OCI-LY7 (cell line): ENCODE measurements at regions not wholly inside any gene's neighbourhood (a gene's known extent, or its start where the extent isn't known, plus 50 kb on each side); places are given as distances from the start of the nearest gene placed in this dataset.

ENCODE experiments used
- BruUV-seq: library from RNA; stranded (reverse); fragments of 400-500 nt; replicated peaks from 2 replicates; lab custom pipeline; 2021; lab: Mats Ljungman, UMichigan
- CTCF ChIA-PET: fragments of 300-600 bp; sonication (Branson Sonifier 250); formaldehyde crosslinking; loops from one replicate; lab custom pipeline; 2022; ENCODE audit warnings: antibody characterized with exemption; ENCODE audit not compliant: unreplicated experiment; lab: Charles Lee
- POLR2A ChIA-PET: fragments of 300-600 bp; sonication (Branson Sonifier 250); formaldehyde crosslinking; loops from one replicate; lab custom pipeline; 2022; ENCODE audit warnings: antibody characterized with exemption; lab: Charles Lee
- DNase-seq: peaks from one replicate; pipeline ENCODE4 v3.0.0-alpha.2; 2015; ENCODE audit warnings: low spot score
- H2AFZ ChIP-seq: fragments of 200-600 bp; sonication (generic), shearing (Covaris generic); 2 replicates; pipeline ENCODE4 v1.6.1; 2014; ENCODE audit warnings: mild to moderate bottlenecking, antibody characterized with exemption, low read length, moderate library complexity
- H3K27ac ChIP-seq: fragments of 200-600 bp; sonication (generic); 2 replicates; pipeline ENCODE4 v1.5.1; 2014; ENCODE audit warnings: mixed run types, low read depth, mild to moderate bottlenecking, moderate library complexity, low read length, inconsistent platforms; ENCODE audit not compliant: poor library complexity, severe bottlenecking
- H3K36me3 ChIP-seq: fragments of 200-600 bp; sonication (generic); 2 replicates; pipeline ENCODE4 v1.6.1; 2014; ENCODE audit warnings: mild to moderate bottlenecking, antibody characterized with exemption, low read length, moderate library complexity, mixed read lengths; ENCODE audit not compliant: insufficient read depth
- H3K4me1 ChIP-seq: fragments of 200-600 bp; sonication (generic); 2 replicates; pipeline ENCODE4 v1.5.1; 2014; ENCODE audit warnings: mild to moderate bottlenecking, low read length; ENCODE audit not compliant: insufficient read depth, poor library complexity, severe bottlenecking
- H3K4me2 ChIP-seq: fragments of 200-600 bp; sonication (generic); 2 replicates; pipeline ENCODE4 v1.6.1; 2014; ENCODE audit warnings: mild to moderate bottlenecking, low read length
- H3K4me3 ChIP-seq: fragments of 200-600 bp; sonication (generic); 2 replicates; pipeline ENCODE4 v1.5.1; 2014; ENCODE audit warnings: mild to moderate bottlenecking, low read depth, low read length; ENCODE audit not compliant: poor library complexity, severe bottlenecking
- H3K79me2 ChIP-seq: fragments of 200-600 bp; sonication (generic); 2 replicates; pipeline ENCODE4 v1.6.1; 2016; ENCODE audit warnings: low read depth, mild to moderate bottlenecking, low read length, moderate library complexity, mixed read lengths; ENCODE audit not compliant: insufficient read depth
- H3K9me2 ChIP-seq: fragments of 200-600 bp; sonication (generic); 2 replicates; pipeline ENCODE4 v1.6.1; 2016; ENCODE audit warnings: mild to moderate bottlenecking, low read length, mixed read lengths; ENCODE audit not compliant: insufficient read depth
- H3K9me3 ChIP-seq: fragments of 200-600 bp; sonication (generic); 2 replicates; pipeline ENCODE4 v1.6.1; 2014; ENCODE audit warnings: mild to moderate bottlenecking, mixed run types, low read length, mixed read lengths
- H4K20me1 ChIP-seq: fragments of 200-600 bp; sonication (generic); 2 replicates; pipeline ENCODE4 v1.6.1; 2014; ENCODE audit warnings: mild to moderate bottlenecking, antibody characterized with exemption, low read length, moderate library complexity, mixed read lengths; ENCODE audit not compliant: insufficient read depth
- EZH2phosphoT487 ChIP-seq: fragments of 200-600 bp; sonication (generic); IDR thresholded peaks from 2 replicates; pipeline ENCODE4 v1.6.1; 2018; ENCODE audit warnings: low read depth, borderline replicate concordance, mild to moderate bottlenecking, mixed run types, antibody characterized with exemption, low read length, moderate library complexity, mixed read lengths
- intact Hi-C: fragments of 100-400 bp; cut with micrococcal nuclease; formaldehyde crosslinking; loops from one replicate; pipeline ENCODE4 v1.10.0; 2022; ENCODE audit not compliant: unreplicated experiment
- TF ChIP-seq, protein P1 (sequence below): fragments of 200-600 bp; sonication (generic); conservative IDR thresholded peaks from 2 replicates; pipeline ENCODE4 v1.5.1; 2014; ENCODE audit warnings: mild to moderate bottlenecking, antibody characterized with exemption, low read length, moderate library complexity, mixed read lengths

DNA sequence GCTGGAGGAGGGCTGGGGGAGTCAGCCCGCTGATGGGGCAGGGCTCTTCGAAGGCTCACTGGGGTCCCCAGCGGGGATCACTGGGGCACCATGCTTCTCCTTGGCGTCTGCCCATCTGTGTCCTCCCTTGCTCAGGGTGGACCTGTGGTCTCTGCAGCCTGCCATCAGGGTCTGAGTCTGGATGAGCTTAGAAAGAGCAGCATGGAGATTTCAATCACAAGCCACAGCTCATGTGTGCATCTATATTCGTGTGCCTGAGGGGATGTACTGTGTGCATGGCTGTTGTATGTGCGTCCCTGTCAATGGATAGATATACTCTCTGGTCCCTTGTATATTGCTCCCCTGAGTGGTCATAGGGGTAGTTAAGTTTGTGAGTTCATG lies 126.6 kb upstream of the SDK2 start:
- H3K79me2 ChIP-seq: no peaks in the 10 kb centered on the region
- H3K36me3 ChIP-seq: no peaks in the 10 kb centered on the region
- H3K9me2 ChIP-seq: no peaks in the 10 kb centered on the region
- POLR2A ChIA-PET: no interaction called here
- BruUV-seq: no TSS peak
- intact Hi-C loops: no loop called here
- no peak overlapping the region for H3K4me3 ChIP-seq
- H2AFZ ChIP-seq: no peak overlapping the region
- no peak overlapping the region for H3K4me2 ChIP-seq
- no peak overlapping the region for H3K27ac ChIP-seq
- TF ChIP-seq, protein P1, sequence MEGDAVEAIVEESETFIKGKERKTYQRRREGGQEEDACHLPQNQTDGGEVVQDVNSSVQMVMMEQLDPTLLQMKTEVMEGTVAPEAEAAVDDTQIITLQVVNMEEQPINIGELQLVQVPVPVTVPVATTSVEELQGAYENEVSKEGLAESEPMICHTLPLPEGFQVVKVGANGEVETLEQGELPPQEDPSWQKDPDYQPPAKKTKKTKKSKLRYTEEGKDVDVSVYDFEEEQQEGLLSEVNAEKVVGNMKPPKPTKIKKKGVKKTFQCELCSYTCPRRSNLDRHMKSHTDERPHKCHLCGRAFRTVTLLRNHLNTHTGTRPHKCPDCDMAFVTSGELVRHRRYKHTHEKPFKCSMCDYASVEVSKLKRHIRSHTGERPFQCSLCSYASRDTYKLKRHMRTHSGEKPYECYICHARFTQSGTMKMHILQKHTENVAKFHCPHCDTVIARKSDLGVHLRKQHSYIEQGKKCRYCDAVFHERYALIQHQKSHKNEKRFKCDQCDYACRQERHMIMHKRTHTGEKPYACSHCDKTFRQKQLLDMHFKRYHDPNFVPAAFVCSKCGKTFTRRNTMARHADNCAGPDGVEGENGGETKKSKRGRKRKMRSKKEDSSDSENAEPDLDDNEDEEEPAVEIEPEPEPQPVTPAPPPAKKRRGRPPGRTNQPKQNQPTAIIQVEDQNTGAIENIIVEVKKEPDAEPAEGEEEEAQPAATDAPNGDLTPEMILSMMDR: no peak
- TF ChIP-seq EZH2phosphoT487: no peak
- H3K9me3 ChIP-seq: no peaks in the 10 kb centered on the region
- H4K20me1 ChIP-seq: no peaks in the 10 kb centered on the region
- CTCF ChIA-PET: no interaction called here
- no peak for DNase-seq
- no peaks in the 10 kb centered on the region for H3K4me1 ChIP-seq

DNA sequence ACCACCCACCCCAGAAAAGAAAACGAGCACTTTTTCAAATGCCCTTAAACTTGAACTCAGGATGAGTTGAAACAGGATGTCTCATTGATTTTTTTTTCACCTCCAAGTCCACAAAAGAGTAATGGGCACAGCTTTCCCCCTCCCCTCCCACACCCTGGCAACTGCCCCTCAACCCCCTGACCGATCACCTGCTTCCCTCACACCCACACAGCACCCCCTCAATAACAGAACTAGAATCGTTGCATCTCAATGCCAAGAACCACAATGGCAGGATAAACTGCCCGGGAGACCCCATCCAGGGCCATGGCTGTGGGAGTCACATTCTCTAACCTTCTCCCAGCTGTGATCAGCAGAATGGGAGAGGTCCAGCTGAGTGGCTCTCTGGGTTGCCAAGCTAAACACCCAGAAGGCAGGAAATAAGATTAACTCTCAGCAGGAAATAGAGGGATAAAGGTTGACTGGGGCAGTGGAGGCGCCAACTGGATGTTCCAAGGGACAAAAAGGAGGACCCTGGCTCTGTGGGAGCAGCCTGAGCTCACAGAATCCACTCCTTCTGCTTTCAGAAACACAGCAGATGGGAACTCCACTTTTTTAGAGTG lies 128.0 kb upstream of the SDK2 start:
- POLR2A ChIA-PET: interaction anchor here (0.7 kb wide), 1 partner anchor 143 kb away, joined by 3 read pairs; no protein-coding TSS in a partner anchor

DNA sequence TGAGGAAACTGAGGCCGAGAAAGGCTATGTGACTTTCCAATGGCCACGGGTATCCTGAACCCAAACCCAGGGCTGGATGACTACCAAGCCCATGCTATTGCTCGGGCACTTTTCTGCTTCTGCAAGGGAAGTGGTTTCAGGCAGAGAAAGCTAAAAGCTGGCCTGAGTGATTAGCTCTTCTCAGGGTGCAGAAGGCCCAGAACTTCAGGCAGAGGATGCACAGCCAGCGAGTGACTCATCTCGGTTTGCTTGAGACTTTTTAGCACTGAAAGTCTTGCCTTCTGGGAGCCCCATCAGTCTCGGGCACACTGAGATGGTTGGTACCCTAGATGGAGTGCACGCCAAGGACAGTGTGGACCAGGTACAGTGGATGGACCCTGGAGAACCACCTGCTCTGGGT lies 129.5 kb upstream of the SDK2 start:
- no peaks in the 10 kb centered on the region for H3K9me2 ChIP-seq
- no peak overlapping the region for H3K4me2 ChIP-seq
- no peak overlapping the region for H3K27ac ChIP-seq
- no TSS peak for BruUV-seq
- H3K4me3 ChIP-seq: no peak overlapping the region
- CTCF ChIA-PET: interaction anchor here (0.6 kb wide), 1 partner anchor 188 kb away, joined by 3 read pairs; no protein-coding TSS in a partner anchor
- TF ChIP-seq, protein P1: no peak
- no peak for TF ChIP-seq EZH2phosphoT487
- POLR2A ChIA-PET: no interaction called here
- no peaks in the 10 kb centered on the region for H3K36me3 ChIP-seq
- H3K79me2 ChIP-seq: no peaks in the 10 kb centered on the region
- H3K9me3 ChIP-seq: no peaks in the 10 kb centered on the region
- intact Hi-C loops: no loop called here
- H2AFZ ChIP-seq: no peak overlapping the region
- no peaks in the 10 kb centered on the region for H4K20me1 ChIP-seq
- no peaks in the 10 kb centered on the region for H3K4me1 ChIP-seq
- no peak for DNase-seq

More for the DNA sequence above, 128.0 kb upstream of the SDK2 start:
- Histone ChIP-seq H3K9me2 (no peaks in the 10 kb centered on the region), H3K27ac (no peak overlapping the region), H4K20me1 (no peaks in the 10 kb centered on the region), H2AFZ (no peak overlapping the region), H3K4me2 (no peak overlapping the region), H3K4me1 (no peaks in the 10 kb centered on the region), H3K79me2 (no peaks in the 10 kb centered on the region), H3K36me3 (no peaks in the 10 kb centered on the region), H3K9me3 (no peaks in the 10 kb centered on the region), H3K4me3 (no peak overlapping the region)
- TF ChIP-seq, protein P1: no peak
- no peak for TF ChIP-seq EZH2phosphoT487
- intact Hi-C loops: no loop called here
- no TSS peak for BruUV-seq
- CTCF ChIA-PET: no interaction called here
- no peak for DNase-seq
